Immature natural killer cell (primary cell): ENCODE measurements at regions not wholly inside any gene's neighbourhood (a gene's known extent, or its start where the extent isn't known, plus 50 kb on each side); places are given as distances from the start of the nearest gene placed in this dataset.

Experiments
- DNase-seq, 3 donors: peaks; one replicate each; pipeline ENCODE4 v3.0.0; 2022; ENCODE audit warnings: mixed read lengths in 1 of 3
- H3K27ac Mint-ChIP-seq, 6 donors: one replicate each; pipeline ENCODE4 v1.8.0; 2020; ENCODE audit warnings: mixed read lengths in 6 of 6, mild to moderate bottlenecking in 5 of 6, inconsistent platforms in 4 of 6, moderate library complexity in 3 of 6
- H3K27me3 Mint-ChIP-seq, 3 donors: one replicate each; pipeline ENCODE4 v1.8.0; 2020 to 2021; ENCODE audit warnings: low read depth in 3 of 3, mild to moderate bottlenecking in 3 of 3, mixed read lengths in 3 of 3, moderate library complexity in 3 of 3, inconsistent platforms in 1 of 3
- H3K36me3 Mint-ChIP-seq, 3 donors: one replicate each; pipeline ENCODE4 v1.8.0; 2020; ENCODE audit warnings: mixed read lengths in 3 of 3, inconsistent platforms in 2 of 3, mild to moderate bottlenecking in 2 of 3
- H3K4me1 Mint-ChIP-seq, 2 donors: one replicate each; pipeline ENCODE4 v1.8.0; 2020; ENCODE audit warnings: inconsistent platforms in 2 of 2, mild to moderate bottlenecking in 2 of 2, mixed read lengths in 2 of 2, moderate library complexity in 1 of 2
- H3K4me3 Mint-ChIP-seq, 5 donors: one replicate each; pipeline ENCODE4 v1.8.0; 2020; ENCODE audit warnings: mild to moderate bottlenecking in 5 of 5, mixed read lengths in 5 of 5, inconsistent platforms in 3 of 5, moderate library complexity in 3 of 5
- H3K9me3 Mint-ChIP-seq, 6 donors: one replicate each; pipeline ENCODE4 v1.8.0; 2020; ENCODE audit warnings: mild to moderate bottlenecking in 6 of 6, mixed read lengths in 6 of 6, inconsistent platforms in 4 of 6, moderate library complexity in 3 of 6

DNA sequence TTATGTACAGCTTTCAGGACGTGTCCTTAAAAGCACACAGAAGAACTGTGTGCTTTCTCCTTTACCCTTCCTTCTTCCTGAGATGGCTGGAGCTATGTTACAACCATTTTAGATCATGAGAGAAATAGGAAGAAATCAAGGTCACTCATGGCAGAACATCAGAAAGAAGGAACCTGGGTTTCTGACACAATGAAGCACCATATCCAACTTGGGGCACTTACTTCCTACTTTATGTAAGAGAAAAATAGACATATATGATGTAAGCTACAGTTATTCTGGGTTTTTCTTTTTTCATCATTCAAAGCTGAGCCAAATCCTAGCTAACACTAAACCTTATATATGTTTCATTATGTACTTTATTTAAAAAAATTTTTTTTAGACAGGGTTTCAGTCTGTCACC is 79.5 kb downstream of the FAM161A start:
- H3K27me3 Mint-ChIP-seq, result peaks cover 12 to 15% (median 14%) of the 10 kb centered on the region in 3 donors
- peaks cover 0 to 2% (median 0%) of the 10 kb centered on the region in 6 donors for H3K9me3 Mint-ChIP-seq
- no peaks in the 10 kb centered on the region for H3K36me3 Mint-ChIP-seq
- H3K4me3 Mint-ChIP-seq, result no peak overlapping the region
- no peak for DNase-seq
- no peak overlapping the region for H3K27ac Mint-ChIP-seq
- no peaks in the 10 kb centered on the region for H3K4me1 Mint-ChIP-seq

DNA sequence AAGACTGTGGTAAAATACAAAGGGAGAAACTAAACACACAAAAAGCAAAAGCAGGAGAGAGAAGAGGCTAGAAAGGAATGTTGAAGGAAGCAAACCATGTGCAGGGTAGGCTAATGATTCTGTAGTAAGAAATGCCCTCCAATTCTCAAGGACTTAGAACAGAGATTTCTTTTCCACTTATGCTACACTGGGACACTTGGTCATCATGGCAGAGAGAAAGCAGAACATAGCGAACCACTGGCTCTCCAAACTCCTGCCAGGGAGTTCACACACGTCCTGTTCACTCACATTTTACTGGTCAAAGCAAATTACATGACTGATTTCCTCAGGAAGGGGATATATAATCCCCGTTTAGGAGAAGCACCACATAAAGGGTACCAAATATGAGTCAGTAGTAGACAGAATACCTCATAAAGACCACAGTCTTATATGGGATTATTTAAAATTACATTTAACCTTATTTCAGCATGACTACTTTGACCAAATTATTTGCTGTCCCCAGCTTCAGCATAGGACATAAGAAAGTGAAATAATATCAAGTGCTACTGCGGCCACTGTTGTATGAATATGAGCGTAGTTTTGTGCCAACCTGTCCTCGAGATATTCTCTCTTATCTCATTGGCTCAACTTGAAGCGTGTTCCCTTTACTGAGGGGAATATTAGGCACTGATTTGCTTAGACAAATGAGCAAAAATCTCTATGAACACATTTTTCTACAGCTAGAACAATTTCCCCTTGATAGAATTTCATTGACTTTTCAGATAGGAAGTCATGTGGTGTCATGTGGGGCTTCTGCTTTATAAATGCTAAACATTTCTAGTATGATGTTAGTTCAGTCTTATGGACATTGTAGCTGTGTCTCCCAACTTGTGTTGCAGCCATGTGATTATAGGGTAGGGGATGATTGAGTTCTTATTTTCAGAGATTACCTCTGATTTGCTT is 81.7 kb downstream of the FAM161A start:
- H3K9me3 Mint-ChIP-seq, result no peaks in the 10 kb centered on the region
- no peaks in the 10 kb centered on the region for H3K36me3 Mint-ChIP-seq
- H3K27me3 Mint-ChIP-seq, result peaks cover 10 to 14% (median 11%) of the 10 kb centered on the region in 3 donors
- H3K4me1 Mint-ChIP-seq, result no peaks in the 10 kb centered on the region
- H3K4me3 Mint-ChIP-seq, result no peak overlapping the region
- DNase-seq, result no peak
- H3K27ac Mint-ChIP-seq, result no peak overlapping the region

DNA sequence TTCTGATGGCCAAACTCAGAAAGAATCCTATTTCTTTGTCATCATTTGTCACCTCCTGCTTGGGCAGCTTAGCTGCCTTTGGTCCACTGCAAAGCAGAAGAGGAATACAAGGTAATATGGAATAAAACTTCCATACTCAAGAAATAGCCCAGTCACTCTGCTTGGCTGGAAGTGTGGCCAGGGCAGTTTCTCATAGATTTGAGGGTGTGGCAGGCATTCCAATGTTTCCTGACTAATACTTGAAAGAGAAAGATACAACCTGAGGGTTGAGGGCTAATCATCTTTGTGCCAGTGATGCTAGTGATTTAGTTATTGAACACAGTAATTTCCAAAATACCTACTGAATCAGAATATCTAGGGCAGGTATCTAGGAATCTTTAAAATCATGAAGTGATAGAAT is 83.1 kb downstream of the FAM161A start:
- Mint-ChIP-seq H3K4me3 (no peak overlapping the region), H3K9me3 (peaks cover 0 to 5% (median 0%) of the 10 kb centered on the region in 6 donors), H3K27me3 (peaks cover 4 to 8% (median 7%) of the 10 kb centered on the region in 3 donors), H3K27ac (no peak overlapping the region), H3K36me3 (no peaks in the 10 kb centered on the region), H3K4me1 (no peaks in the 10 kb centered on the region)
- no peak for DNase-seq

DNA sequence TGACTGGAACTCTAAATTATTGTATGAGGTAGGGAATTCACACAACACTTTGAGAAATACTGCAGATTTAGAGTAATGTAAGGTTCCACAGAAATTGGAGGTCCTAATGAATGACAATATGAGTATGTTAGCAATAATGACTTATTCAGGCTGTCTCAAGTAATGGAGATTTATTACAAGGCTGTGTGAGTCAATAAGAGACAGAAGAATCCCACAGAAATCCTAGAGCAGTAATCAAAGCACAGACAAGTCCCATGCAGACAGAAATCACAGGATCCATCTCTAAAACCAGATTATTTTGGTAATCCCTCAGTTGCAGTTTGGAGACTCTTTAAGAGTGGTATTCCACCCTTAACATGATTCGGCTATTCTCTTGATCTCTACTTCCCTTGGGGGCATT is 83.6 kb downstream of the FAM161A start:
- H3K36me3 Mint-ChIP-seq, result no peaks in the 10 kb centered on the region
- H3K27ac Mint-ChIP-seq, result no peak overlapping the region
- H3K4me1 Mint-ChIP-seq, result no peaks in the 10 kb centered on the region
- H3K4me3 Mint-ChIP-seq, result no peak overlapping the region
- H3K27me3 Mint-ChIP-seq, result peaks cover 4 to 8% (median 7%) of the 10 kb centered on the region in 3 donors
- no peak for DNase-seq
- peaks cover 0 to 6% (median 0%) of the 10 kb centered on the region in 6 donors for H3K9me3 Mint-ChIP-seq

DNA sequence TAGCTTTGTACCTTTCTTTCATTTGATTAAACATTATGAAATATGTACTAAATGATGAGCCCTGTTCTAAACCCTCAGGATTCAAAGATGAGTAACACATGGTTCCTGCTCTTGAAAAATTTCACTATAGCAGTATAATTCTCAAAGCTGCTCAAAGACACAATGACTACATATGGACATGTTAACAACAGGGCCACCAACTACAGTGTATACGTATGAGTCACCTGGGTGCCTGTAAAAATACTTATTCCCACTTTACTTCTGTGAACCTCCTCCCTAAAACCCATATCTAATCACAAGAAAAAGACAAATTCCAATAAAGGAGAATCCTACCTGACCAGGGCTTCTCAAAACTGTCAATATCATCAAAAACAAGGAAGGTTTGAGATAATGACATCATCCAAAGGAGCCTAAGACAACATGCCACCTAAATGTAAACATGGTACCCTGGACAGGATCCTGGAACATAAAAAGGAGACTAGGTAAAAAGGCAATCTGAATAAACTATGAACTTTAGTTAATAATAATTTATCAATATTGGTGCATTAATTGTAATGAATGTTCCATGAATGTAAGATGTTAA is 84.7 kb downstream of the FAM161A start:
- Mint-ChIP-seq H3K27ac (no peak overlapping the region), H3K27me3 (peaks cover 7 to 13% (median 9%) of the 10 kb centered on the region in 3 donors), H3K36me3 (peaks cover 0 to 4% (median 0%) of the 10 kb centered on the region in 3 donors), H3K9me3 (peaks cover 0 to 10% (median 1%) of the 10 kb centered on the region in 6 donors), H3K4me3 (no peak overlapping the region), H3K4me1 (peaks cover 6% of the 10 kb centered on the region in 2 donors)
- DNase-seq, result no peak

DNA sequence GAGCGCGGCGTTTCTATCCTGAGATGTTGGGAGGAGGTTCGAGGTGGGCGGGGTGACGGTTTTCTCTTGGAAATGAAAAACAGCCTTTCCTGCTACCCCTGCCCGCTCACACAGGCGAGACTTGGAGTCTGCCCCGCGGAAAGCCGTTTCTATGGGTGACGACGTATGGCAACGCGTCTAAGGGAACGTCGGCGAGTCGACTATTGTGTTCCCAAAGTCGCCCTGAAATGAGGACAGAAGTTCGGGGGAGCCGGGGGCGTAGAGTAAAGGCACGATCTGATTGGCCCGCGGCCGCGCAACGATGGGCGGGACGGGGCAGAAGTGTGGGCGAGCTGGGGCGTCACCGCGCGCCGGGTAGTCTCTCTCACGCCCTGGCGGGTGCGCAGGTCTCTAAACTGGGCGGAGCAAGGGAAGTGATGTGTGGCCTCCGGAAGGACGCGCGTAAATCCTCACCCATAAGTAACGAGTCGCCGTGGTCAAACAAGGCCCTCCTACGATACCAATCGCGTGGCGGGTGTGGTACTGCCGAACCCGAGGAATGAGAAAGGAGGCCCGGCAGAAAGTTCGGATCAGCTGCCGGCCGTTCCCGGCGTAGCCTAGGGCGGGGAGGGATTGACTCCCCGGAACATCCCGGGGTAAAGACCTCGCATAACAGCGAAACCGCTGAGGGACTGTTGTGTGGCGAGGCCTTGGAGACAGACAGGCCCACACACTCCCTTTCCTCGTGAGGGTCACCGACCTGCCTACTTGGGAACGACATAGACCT is 89.6 kb downstream of the FAM161A start:
- peaks cover 14 to 26% of the 10 kb centered on the region in 2 donors for H3K4me1 Mint-ChIP-seq
- H3K27me3 Mint-ChIP-seq, result peaks cover 11 to 20% (median 16%) of the 10 kb centered on the region in 3 donors
- peak overlapping the region; percentile 90 to 96 (median 96) for H3K4me3 Mint-ChIP-seq
- peaks cover 0 to 4% (median 0%) of the 10 kb centered on the region in 3 donors for H3K36me3 Mint-ChIP-seq
- peaks cover 0 to 10% (median 1%) of the 10 kb centered on the region in 6 donors for H3K9me3 Mint-ChIP-seq
- H3K27ac Mint-ChIP-seq, result peak overlapping the region; percentile 92 to 98 (median 97)
- DNase-seq, result peak; percentile 97 to 98 (median 97)

DNA sequence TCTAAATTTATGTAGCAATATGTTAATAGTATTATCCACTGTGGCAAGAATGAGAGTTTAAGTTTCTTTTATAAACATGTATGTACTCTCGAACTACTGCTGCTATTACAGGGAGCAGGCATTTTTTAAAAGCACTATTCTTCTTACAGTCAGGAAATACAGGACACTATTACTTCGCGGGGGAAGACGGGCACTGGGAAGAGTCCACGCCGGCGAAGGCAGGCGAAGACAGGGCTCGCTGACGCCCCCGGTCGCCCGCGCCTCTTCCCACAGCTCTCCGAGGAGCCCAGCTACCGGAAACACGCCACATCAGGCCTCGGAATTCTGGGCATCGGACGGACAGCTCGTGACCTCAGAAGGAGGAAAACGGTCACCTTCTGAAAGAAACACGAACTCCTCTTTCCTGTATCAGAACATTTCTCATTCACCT is 90.2 kb downstream of the FAM161A start:
- peak overlapping the region; percentile 92 to 98 (median 97) for H3K27ac Mint-ChIP-seq
- H3K4me3 Mint-ChIP-seq, result peak overlapping the region; percentile 90 to 96 (median 96)
- peaks cover 10 to 20% (median 15%) of the 10 kb centered on the region in 3 donors for H3K27me3 Mint-ChIP-seq
- H3K36me3 Mint-ChIP-seq, result peaks cover 0 to 4% (median 0%) of the 10 kb centered on the region in 3 donors
- H3K4me1 Mint-ChIP-seq, result peaks cover 14 to 26% of the 10 kb centered on the region in 2 donors
- peaks cover 0 to 10% (median 1%) of the 10 kb centered on the region in 6 donors for H3K9me3 Mint-ChIP-seq
- DNase-seq, result no peak

DNA sequence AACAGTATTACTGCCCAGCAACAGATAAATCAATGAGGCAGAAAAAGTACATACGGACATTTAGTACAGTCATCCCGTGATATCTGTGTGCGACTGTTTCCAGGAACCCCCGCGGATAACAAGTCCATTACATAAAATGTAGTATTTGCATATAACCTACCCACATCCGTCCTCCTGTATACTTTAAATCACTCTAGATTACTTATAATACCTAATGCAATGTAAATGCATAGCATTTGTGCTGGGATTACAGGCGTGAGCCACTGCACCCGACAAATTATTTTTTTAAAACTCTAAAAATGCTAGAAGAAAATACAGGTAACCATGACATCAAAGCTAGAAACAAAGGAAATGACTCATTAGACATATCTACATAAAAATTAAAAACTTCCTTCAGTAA is 91.6 kb downstream of the FAM161A start:
- peaks cover 8 to 17% (median 16%) of the 10 kb centered on the region in 3 donors for H3K27me3 Mint-ChIP-seq

DNA sequence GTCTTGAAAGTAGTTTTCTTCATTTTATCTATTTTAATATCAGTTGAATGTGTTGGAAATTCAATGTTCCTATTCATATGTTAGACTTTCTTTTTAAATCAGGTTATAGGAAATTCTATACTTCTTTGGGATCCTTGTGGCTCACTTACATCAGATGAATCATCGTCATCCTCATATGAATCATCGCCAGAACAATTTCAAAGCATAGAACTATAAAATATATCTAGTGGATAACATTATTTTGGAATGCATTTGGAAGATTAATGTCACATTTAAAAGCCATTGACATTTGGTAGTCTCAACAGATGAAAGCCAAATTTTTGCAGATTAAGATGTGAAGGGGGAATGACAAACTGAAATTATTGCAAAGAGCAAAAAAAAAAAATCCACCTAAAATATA is 94.1 kb downstream of the FAM161A start:
- Mint-ChIP-seq H3K27ac (no peak overlapping the region), H3K4me1 (peaks cover 13 to 25% of the 10 kb centered on the region in 2 donors), H3K4me3 (no peak overlapping the region)

More for the DNA sequence above, 91.6 kb downstream of the FAM161A start:
- no peak for DNase-seq
- Mint-ChIP-seq H3K27ac (peak overlapping the region in 1 of 6 donors; percentile 64), H3K36me3 (peaks cover 0 to 4% (median 3%) of the 10 kb centered on the region in 3 donors), H3K9me3 (peaks cover 0 to 10% (median 1%) of the 10 kb centered on the region in 6 donors), H3K4me1 (peaks cover 14 to 26% of the 10 kb centered on the region in 2 donors), H3K4me3 (no peak overlapping the region)

DNA sequence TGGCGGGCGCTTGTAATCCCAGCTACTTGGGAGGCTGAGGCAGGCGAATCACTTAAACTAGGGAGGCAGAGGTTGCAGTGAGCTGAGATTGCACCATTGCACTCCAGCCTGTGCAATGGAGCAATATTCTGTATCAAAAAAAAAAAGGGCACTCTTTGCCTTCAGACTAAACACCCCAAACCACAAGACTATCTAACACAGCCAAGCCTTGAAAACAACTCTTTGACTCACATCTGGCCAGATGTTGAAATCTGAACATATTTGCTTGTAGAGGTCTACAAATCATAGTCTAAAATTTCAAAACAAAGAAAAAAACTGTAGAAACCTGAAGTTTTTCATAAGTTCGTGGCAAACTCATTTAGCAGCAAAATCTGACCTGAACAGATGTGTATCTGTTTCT is 94.9 kb downstream of the FAM161A start:
- no peak for DNase-seq
- Mint-ChIP-seq H3K4me3 (no peak overlapping the region), H3K9me3 (peaks cover 0 to 3% (median 0%) of the 10 kb centered on the region in 6 donors), H3K27me3 (peaks cover 4 to 10% (median 5%) of the 10 kb centered on the region in 3 donors), H3K27ac (no peak overlapping the region), H3K4me1 (peaks cover 8 to 17% of the 10 kb centered on the region in 2 donors), H3K36me3 (peaks cover 0 to 5% (median 3%) of the 10 kb centered on the region in 3 donors)

More for the DNA sequence above, 94.1 kb downstream of the FAM161A start:
- peaks cover 0 to 5% (median 3%) of the 10 kb centered on the region in 6 donors for H3K9me3 Mint-ChIP-seq
- H3K27me3 Mint-ChIP-seq, result peaks cover 8 to 17% (median 11%) of the 10 kb centered on the region in 3 donors
- DNase-seq, result no peak
- H3K36me3 Mint-ChIP-seq, result peaks cover 3 to 5% (median 4%) of the 10 kb centered on the region in 3 donors

DNA sequence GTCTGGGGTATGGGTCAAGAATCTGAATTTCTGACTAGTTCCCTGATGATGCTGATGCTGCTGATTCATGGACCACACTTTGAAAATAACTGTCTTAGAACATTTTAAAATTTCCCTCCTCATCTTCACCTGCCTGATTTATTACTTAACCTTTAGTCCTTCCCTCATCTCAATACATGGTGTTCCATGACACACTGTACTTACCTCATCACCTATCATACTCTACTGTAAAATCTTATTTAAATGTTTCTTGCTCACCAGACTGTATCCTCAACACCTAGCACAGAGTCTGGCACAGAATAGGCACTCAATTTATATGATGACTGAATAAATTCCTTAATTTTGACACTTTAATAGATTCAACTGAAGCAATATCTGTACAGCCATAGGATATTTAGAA is 95.7 kb downstream of the FAM161A start:
- Mint-ChIP-seq H3K4me3 (no peak overlapping the region), H3K9me3 (peaks cover 0 to 5% (median 1%) of the 10 kb centered on the region in 6 donors), H3K27ac (no peak overlapping the region), H3K36me3 (peaks cover 0 to 5% (median 3%) of the 10 kb centered on the region in 3 donors), H3K27me3 (peaks cover 0 to 5% (median 3%) of the 10 kb centered on the region in 3 donors), H3K4me1 (peaks cover 2 to 9% of the 10 kb centered on the region in 2 donors)
- DNase-seq, result no peak

DNA sequence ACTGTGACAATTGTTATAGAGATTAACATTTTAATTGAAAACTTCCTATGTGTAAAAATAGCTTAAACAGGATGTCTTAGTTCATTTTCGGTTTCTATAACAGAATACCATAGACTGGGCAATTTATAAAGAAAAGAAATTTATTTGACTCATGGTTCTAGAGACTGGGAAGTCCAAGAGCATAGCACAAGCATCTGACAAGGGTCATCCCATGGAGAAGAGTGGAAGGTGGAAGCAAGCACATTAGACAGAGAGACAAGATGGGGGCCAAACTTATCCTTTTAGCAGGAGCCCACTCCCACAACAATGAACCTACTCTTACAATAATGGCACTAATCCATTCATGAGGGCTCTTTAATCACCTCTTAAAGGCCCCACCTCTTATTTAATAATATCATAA is 100.3 kb downstream of the FAM161A start:
- H3K27me3 Mint-ChIP-seq, result peaks cover 0 to 3% (median 0%) of the 10 kb centered on the region in 3 donors
- no peak overlapping the region for H3K27ac Mint-ChIP-seq
- peaks cover 0 to 5% (median 1%) of the 10 kb centered on the region in 6 donors for H3K9me3 Mint-ChIP-seq
- H3K36me3 Mint-ChIP-seq, result peaks cover 0 to 5% (median 3%) of the 10 kb centered on the region in 3 donors
- DNase-seq, result no peak
- no peak overlapping the region for H3K4me3 Mint-ChIP-seq
- no peaks in the 10 kb centered on the region for H3K4me1 Mint-ChIP-seq

DNA sequence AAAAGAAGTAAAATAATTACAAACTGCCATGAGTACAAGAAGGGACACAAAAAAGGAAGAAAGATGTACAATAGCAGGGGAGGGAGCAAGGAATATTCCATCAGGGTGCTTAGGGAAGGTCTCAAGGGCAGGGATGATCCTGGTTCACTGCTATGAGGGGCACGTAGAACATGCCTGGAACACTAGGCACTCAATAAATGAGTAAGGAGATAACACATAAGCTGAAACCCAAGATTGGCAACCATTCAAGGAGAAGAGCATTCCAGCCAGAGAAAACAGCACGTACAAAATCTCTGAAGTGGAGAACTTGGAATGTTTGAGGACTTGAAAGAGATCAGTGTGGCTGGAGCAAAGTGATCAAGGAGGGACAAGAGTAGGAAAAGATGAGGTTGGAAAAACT is 103.2 kb downstream of the FAM161A start:
- no peaks in the 10 kb centered on the region for H3K4me1 Mint-ChIP-seq
- H3K27me3 Mint-ChIP-seq, result peaks cover 0 to 4% (median 0%) of the 10 kb centered on the region in 3 donors
- H3K9me3 Mint-ChIP-seq, result peaks cover 0 to 5% (median under 1%) of the 10 kb centered on the region in 6 donors
- H3K27ac Mint-ChIP-seq, result no peak overlapping the region
- no peaks in the 10 kb centered on the region for H3K36me3 Mint-ChIP-seq
- no peak for DNase-seq
- no peak overlapping the region for H3K4me3 Mint-ChIP-seq
